Mesendoderm (in vitro differentiated cells): ENCODE measurements at regions not wholly inside any gene's neighbourhood (a gene's known extent, or its start where the extent isn't known, plus 50 kb on each side); places are given as distances from the start of the nearest gene placed in this dataset.
A peak's percentile ranks its signal among the peaks of the same experiment; 100 is the strongest.

Experiments
- DNase-seq: peaks from one replicate; pipeline ENCODE4 v3.0.0; 2013
- H2AK5ac ChIP-seq: 2 replicates; pipeline ENCODE4 v1.6.1; 2013; ENCODE audit warnings: low read length, inconsistent platforms
- H2BK120ac ChIP-seq: 2 replicates; pipeline ENCODE4 v1.6.1; 2013; ENCODE audit warnings: low read depth, mild to moderate bottlenecking, low read length, moderate library complexity, mixed read lengths
- H2BK15ac ChIP-seq: replicated peaks from 2 replicates; pipeline ENCODE4 v1.6.1; 2013; ENCODE audit warnings: low read depth, mild to moderate bottlenecking, moderate library complexity
- H2BK5ac ChIP-seq: 2 replicates; pipeline ENCODE4 v1.6.1; 2013; ENCODE audit warnings: low read length, inconsistent platforms
- H3K18ac ChIP-seq: 2 replicates; pipeline ENCODE4 v1.6.1; 2013; ENCODE audit warnings: mild to moderate bottlenecking, low read length, mixed read lengths
- H3K23ac ChIP-seq: one replicate; pipeline ENCODE4 v1.6.1; 2013; ENCODE audit warnings: low read length
- H3K27ac ChIP-seq: 2 replicates; pipeline ENCODE4 v1.5.1; 2013; ENCODE audit warnings: low read depth, mild to moderate bottlenecking, inconsistent platforms, low read length, moderate library complexity
- H3K27me3 ChIP-seq: 2 replicates; pipeline ENCODE4 v1.6.1; 2013; ENCODE audit warnings: low read length, control low read depth, mild to moderate bottlenecking, inconsistent platforms; ENCODE audit not compliant: insufficient read depth, poor library complexity
- H3K36me3 ChIP-seq: 2 replicates; pipeline ENCODE4 v1.6.1; 2013; ENCODE audit warnings: low read length, inconsistent platforms; ENCODE audit not compliant: control insufficient read depth, insufficient read depth
- H3K4ac ChIP-seq: one replicate; pipeline ENCODE4 v1.6.1; 2013; ENCODE audit warnings: low read depth, mild to moderate bottlenecking, low read length, moderate library complexity
- H3K4me1 ChIP-seq: 2 replicates; pipeline ENCODE4 v1.6.1; 2013; ENCODE audit warnings: low read depth, low read length, inconsistent platforms; ENCODE audit not compliant: control insufficient read depth
- H3K4me2 ChIP-seq: 2 replicates; pipeline ENCODE4 v1.6.1; 2013; ENCODE audit warnings: low read length
- H3K4me3 ChIP-seq: 2 replicates; pipeline ENCODE4 v1.5.1; 2013; ENCODE audit warnings: mild to moderate bottlenecking, low read length
- H3K56ac ChIP-seq: one replicate; pipeline ENCODE4 v1.6.1; 2013; ENCODE audit warnings: low read length
- H3K79me1 ChIP-seq: 2 replicates; pipeline ENCODE4 v1.6.1; 2013; ENCODE audit warnings: low read length, inconsistent platforms
- H3K79me2 ChIP-seq: 2 replicates; pipeline ENCODE4 v1.6.1; 2013; ENCODE audit warnings: mild to moderate bottlenecking, low read length; ENCODE audit not compliant: control insufficient read depth, insufficient read depth
- H3K9ac ChIP-seq: 2 replicates; pipeline ENCODE4 v1.6.1; 2013; ENCODE audit warnings: low read length, inconsistent platforms
- H4K5ac ChIP-seq: one replicate; pipeline ENCODE4 v1.6.1; 2013; ENCODE audit warnings: low read length
- H4K8ac ChIP-seq: one replicate; pipeline ENCODE4 v1.6.1; 2013; ENCODE audit warnings: low read depth, mild to moderate bottlenecking, control low read depth, low read length, moderate library complexity
- WGBS: extraction: QIAGEN DNeasy Blood & Tissue Kit; methylation state at CpG from one replicate; pipeline ENCODE4 v1.1.7; 2013; ENCODE audit warnings: low lambda C conversion rate, missing lambda C conversion rate; ENCODE audit not compliant: insufficient coverage; ENCODE audit errors: extremely low coverage; 5-methylcytosine and 5-hydroxymethylcytosine counted together

DNA sequence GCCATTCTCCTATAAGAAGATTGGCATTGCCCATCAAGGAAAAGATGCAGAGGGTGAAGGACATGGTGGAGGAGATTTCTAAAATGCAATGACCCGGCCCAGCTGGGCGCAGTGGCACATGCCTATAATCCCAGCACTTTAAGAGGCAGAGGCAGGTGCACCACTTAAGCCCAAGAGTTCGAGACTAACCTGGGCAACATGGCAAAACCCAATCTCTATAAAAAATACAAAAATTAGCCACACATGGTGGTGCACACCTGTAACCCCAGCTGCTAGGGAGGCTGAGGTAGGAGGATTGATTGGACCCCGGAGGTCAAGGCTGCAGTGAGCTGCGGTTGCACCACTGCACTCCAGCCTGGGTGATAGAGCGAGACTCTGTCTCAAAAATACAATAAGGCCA is 331.8 kb downstream of the FOXO1 start:
- H3K79me2 ChIP-seq, result no peaks in the 10 kb centered on the region
- no peak overlapping the region for H3K4ac ChIP-seq
- H2BK15ac ChIP-seq, result no peak overlapping the region
- H3K18ac ChIP-seq, result no peak overlapping the region
- H3K27ac ChIP-seq, result no peak overlapping the region
- no peak overlapping the region for H2AK5ac ChIP-seq
- no peak overlapping the region for H3K4me2 ChIP-seq
- no peak overlapping the region for H3K56ac ChIP-seq
- DNase-seq, result no peak
- H2BK5ac ChIP-seq, result no peak overlapping the region
- H2BK120ac ChIP-seq, result no peak overlapping the region
- H4K8ac ChIP-seq, result no peak overlapping the region
- H3K27me3 ChIP-seq, result no peaks in the 10 kb centered on the region
- peaks cover 3% of the 10 kb centered on the region for H3K4me1 ChIP-seq
- no peak overlapping the region for H3K23ac ChIP-seq
- WGBS, result no CpG with 5 or more reads among the region's 6 CpGs
- H3K36me3 ChIP-seq, result no peaks in the 10 kb centered on the region
- no peak overlapping the region for H3K9ac ChIP-seq
- H3K4me3 ChIP-seq, result no peak overlapping the region
- no peaks in the 10 kb centered on the region for H3K79me1 ChIP-seq
- no peak overlapping the region for H4K5ac ChIP-seq

GRCh38 chr13:40336228-40337221 is 329.9 kb downstream of the FOXO1 start:
- DNase-seq, result no peak
- Histone ChIP-seq H2BK5ac (peak overlapping the region; percentile 25), H3K79me1 (no peaks in the 10 kb centered on the region), H3K27ac (no peak overlapping the region), H3K9ac (no peak overlapping the region), H4K5ac (no peak overlapping the region), H3K4ac (no peak overlapping the region), H3K18ac (peak overlapping the region; percentile 69), H2BK15ac (no peak overlapping the region), H3K56ac (peak overlapping the region; percentile 58), H4K8ac (no peak overlapping the region), H2AK5ac (peak overlapping the region; percentile 46), H3K23ac (no peak overlapping the region), H2BK120ac (no peak overlapping the region), H3K27me3 (no peaks in the 10 kb centered on the region), H3K79me2 (no peaks in the 10 kb centered on the region), H3K4me2 (no peak overlapping the region), H3K36me3 (no peaks in the 10 kb centered on the region), H3K4me3 (no peak overlapping the region), H3K4me1 (peaks cover 3% of the 10 kb centered on the region)
- no CpG with 5 or more reads among the region's 7 CpGs for WGBS

DNA sequence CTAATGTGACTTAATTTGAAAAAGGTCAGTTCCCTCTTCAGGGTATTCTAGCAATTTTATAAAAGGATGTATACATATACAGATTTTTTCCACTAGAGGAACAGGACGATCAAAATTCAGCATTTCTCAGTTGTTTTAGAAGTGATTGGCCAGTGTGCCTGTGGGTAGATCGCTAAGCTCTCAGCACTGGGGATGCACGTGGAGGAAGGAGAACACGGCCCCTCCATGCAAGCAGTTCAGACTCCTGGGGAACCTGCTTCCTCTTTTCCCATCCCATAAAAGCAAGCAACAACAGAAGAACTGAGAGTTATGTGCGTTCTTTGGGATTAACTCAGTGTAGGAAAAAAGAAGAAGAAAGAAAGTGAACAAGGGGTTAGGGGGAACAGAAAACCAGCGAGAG is 328.8 kb downstream of the FOXO1 start:
- WGBS, result 100% methylated on average over 1 of the region's 6 CpGs
- no peak overlapping the region for H2BK15ac ChIP-seq

GRCh38 chr13:40338217-40338616 is 328.2 kb downstream of the FOXO1 start:
- H3K4me2 ChIP-seq, result no peak overlapping the region
- H2BK5ac ChIP-seq, result no peak overlapping the region
- no peaks in the 10 kb centered on the region for H3K27me3 ChIP-seq
- no peak overlapping the region for H2AK5ac ChIP-seq
- H3K56ac ChIP-seq, result no peak overlapping the region
- no peak overlapping the region for H3K27ac ChIP-seq
- H3K4me3 ChIP-seq, result no peak overlapping the region
- H3K18ac ChIP-seq, result no peak overlapping the region
- H3K23ac ChIP-seq, result no peak overlapping the region
- H3K36me3 ChIP-seq, result no peaks in the 10 kb centered on the region
- H2BK15ac ChIP-seq, result no peak overlapping the region
- H3K79me1 ChIP-seq, result no peaks in the 10 kb centered on the region
- H3K4ac ChIP-seq, result no peak overlapping the region
- no peak overlapping the region for H2BK120ac ChIP-seq
- WGBS, result no CpG with 5 or more reads among the region's 5 CpGs
- no peak overlapping the region for H4K5ac ChIP-seq
- no peak overlapping the region for H3K9ac ChIP-seq
- H3K79me2 ChIP-seq, result no peaks in the 10 kb centered on the region
- H3K4me1 ChIP-seq, result peaks cover 2% of the 10 kb centered on the region
- no peak for DNase-seq
- no peak overlapping the region for H4K8ac ChIP-seq

More for the DNA sequence above, 328.8 kb downstream of the FOXO1 start:
- Histone ChIP-seq H4K8ac (no peak overlapping the region), H3K56ac (no peak overlapping the region), H3K4me3 (no peak overlapping the region), H3K27ac (no peak overlapping the region), H3K79me1 (no peaks in the 10 kb centered on the region), H3K23ac (no peak overlapping the region), H2BK5ac (no peak overlapping the region), H3K18ac (no peak overlapping the region), H3K9ac (no peak overlapping the region), H2AK5ac (no peak overlapping the region), H3K27me3 (no peaks in the 10 kb centered on the region), H3K79me2 (no peaks in the 10 kb centered on the region), H3K4me1 (peaks cover 2% of the 10 kb centered on the region), H3K36me3 (no peaks in the 10 kb centered on the region), H4K5ac (no peak overlapping the region), H3K4me2 (no peak overlapping the region), H3K4ac (no peak overlapping the region), H2BK120ac (no peak overlapping the region)
- no peak for DNase-seq

- Histone ChIP-seq H3K27me3 (no peaks in the 10 kb centered on the region), H3K4me1 (peaks cover 7% of the 10 kb centered on the region), H3K23ac (no peak overlapping the region), H3K79me2 (no peaks in the 10 kb centered on the region), H3K9ac (no peak overlapping the region), H2BK5ac (peak overlapping the region; percentile 6), H4K5ac (no peak overlapping the region), H3K4ac (no peak overlapping the region), H3K4me3 (no peak overlapping the region), H2BK120ac (no peak overlapping the region), H3K56ac (peak overlapping the region; percentile 1), H3K36me3 (no peaks in the 10 kb centered on the region), H3K18ac (no peak overlapping the region), H2BK15ac (no peak overlapping the region), H3K79me1 (no peaks in the 10 kb centered on the region), H4K8ac (no peak overlapping the region), H3K27ac (no peak overlapping the region), H2AK5ac (no peak overlapping the region), H3K4me2 (no peak overlapping the region)
- DNase-seq, result peak; percentile 49
- no CpG with 5 or more reads among the region's 6 CpGs for WGBS
Observed at GRCh38 chr13:40340368-40341095, 325.9 kb downstream of the FOXO1 start.
